B cell (primary cell): ENCODE measurements at regions not wholly inside any gene's neighbourhood (a gene's known extent, or its start where the extent isn't known, plus 50 kb on each side); places are given as distances from the start of the nearest gene placed in this dataset.

Source experiments
- ATAC-seq: fragments of 200-7000 bp; cut with Tn5 transposase; one replicate; pipeline ENCODE4 v1.10.0; 2021; ENCODE audit warnings: low read depth, mild to moderate bottlenecking, moderate number of reproducible peaks, moderate library complexity
- CTCF ChIA-PET: fragments of 350-600 bp; sonication (Branson Sonifier 250); formaldehyde crosslinking; loops from one replicate; lab custom pipeline; 2021; ENCODE audit warnings: antibody characterized with exemption, inconsistent platforms; lab: Charles Lee
- POLR2A ChIA-PET: fragments of 350-600 bp; sonication (Branson Sonifier 250); formaldehyde crosslinking; loops from one replicate; lab custom pipeline; 2021; ENCODE audit warnings: antibody characterized with exemption; lab: Charles Lee
- DNase-seq: peaks from one replicate; pipeline ENCODE4 v3.0.0; 2013
- H2AFZ ChIP-seq: 2 replicates; pipeline ENCODE4 v1.6.1; 2012; ENCODE audit warnings: mild to moderate bottlenecking, low read depth, low read length; ENCODE audit not compliant: insufficient read depth, poor library complexity, severe bottlenecking
- H3K27ac ChIP-seq, 2 donors: 1 replicate in 1 of 2; 2 replicates in 1 of 2; pipeline ENCODE4 v1.5.1; 2012 to 2013; ENCODE audit warnings: low read length in 2 of 2, mild to moderate bottlenecking in 2 of 2, moderate library complexity in 1 of 2
- H3K27me3 ChIP-seq, 4 experiments: fragments of 200-600 bp in 1 of 4; sonication (generic) in 1 of 4; replicated peaks in 1 of 4; 1 replicate in 2 of 4; 2 replicates in 2 of 4; pipeline versions ENCODE4 v1.6.1 to v1.7.0; 2013 to 2016; ENCODE audit warnings: low read length in 3 of 4, mild to moderate bottlenecking in 2 of 4, mixed read lengths in 1 of 4, moderate library complexity in 1 of 4; ENCODE audit not compliant: insufficient read depth in 4 of 4, control insufficient read depth in 3 of 4; ENCODE audit errors: control extremely low read depth in 1 of 4
- H3K36me3 ChIP-seq, 2 experiments: replicated peaks in 1 of 2; 1 replicate in 1 of 2; 2 replicates in 1 of 2; pipeline versions ENCODE4 v1.6.1 to v1.7.1; 2013; ENCODE audit warnings: low read length in 1 of 2; ENCODE audit not compliant: insufficient read depth in 2 of 2, control insufficient read depth in 1 of 2; ENCODE audit errors: control extremely low read depth in 1 of 2, extremely low read depth in 1 of 2
- H3K4me1 ChIP-seq, 2 donors: fragments of 200-600 bp in 1 of 2; sonication (generic) in 1 of 2; 1 replicate in 1 of 2; 2 replicates in 1 of 2; pipeline versions ENCODE4 v1.5.1 to v1.6.1; 2013 to 2017; ENCODE audit warnings: low read length in 2 of 2; ENCODE audit not compliant: control insufficient read depth in 2 of 2, insufficient read depth in 2 of 2
- H3K4me2 ChIP-seq: replicated peaks from 2 replicates; pipeline ENCODE3; 2012; ENCODE audit warnings: mild to moderate bottlenecking, low read depth, low read length; ENCODE audit not compliant: poor library complexity, severe bottlenecking
- H3K4me3 ChIP-seq, 5 experiments: fragments of 200-600 bp in 1 of 5; sonication (generic) in 1 of 5; 1 replicate in 3 of 5; 2 replicates in 2 of 5; pipeline versions ENCODE4 v1.5.1 to v1.7.0; 2011 to 2016; ENCODE audit warnings: low read length in 4 of 5, mild to moderate bottlenecking in 4 of 5, low read depth in 2 of 5, control low read depth in 1 of 5, moderate library complexity in 1 of 5; ENCODE audit not compliant: insufficient read depth in 1 of 5; ENCODE audit errors: control extremely low read depth in 1 of 5, extremely low read depth in 1 of 5
- H3K79me2 ChIP-seq: fragments of 200-600 bp; sonication (generic); one replicate; pipeline ENCODE4 v1.6.0; 2016; ENCODE audit warnings: low read length; ENCODE audit not compliant: control insufficient read depth, insufficient read depth
- H3K9ac ChIP-seq: fragments of 200-600 bp; sonication (generic); 2 replicates; pipeline ENCODE4 v1.6.1; 2017; ENCODE audit warnings: mild to moderate bottlenecking, low read length, moderate library complexity
- H3K9me3 ChIP-seq, 3 donors: one replicate each; pipeline versions ENCODE4 v1.6.1 to v1.7.1; 2013; ENCODE audit warnings: low read length in 2 of 3; ENCODE audit not compliant: control insufficient read depth in 2 of 3, insufficient read depth in 1 of 3; ENCODE audit errors: control extremely low read depth in 1 of 3
- H4K20me1 ChIP-seq: 2 replicates; pipeline ENCODE4 v1.6.0; 2012; ENCODE audit warnings: mild to moderate bottlenecking, low read length; ENCODE audit not compliant: insufficient read depth, control insufficient read depth, poor library complexity, severe bottlenecking
- H3K27ac Mint-ChIP-seq: one replicate; pipeline ENCODE4 v1.8.0; 2021; ENCODE audit warnings: mixed read lengths
- H3K27me3 Mint-ChIP-seq: one replicate; pipeline ENCODE4 v1.8.0; 2021; ENCODE audit warnings: mixed read lengths
- H3K4me1 Mint-ChIP-seq: one replicate; pipeline ENCODE4 v1.8.0; 2021; ENCODE audit warnings: mixed read lengths
- H3K4me3 Mint-ChIP-seq: one replicate; pipeline ENCODE4 v1.8.0; 2021; ENCODE audit warnings: mixed read lengths
- H3K9me3 Mint-ChIP-seq: one replicate; pipeline ENCODE4 v1.8.0; 2022; ENCODE audit warnings: mixed read lengths; ENCODE audit not compliant: insufficient read depth
- EZH2 ChIP-seq: IDR thresholded peaks from 2 replicates; pipeline ENCODE4 v1.6.1; 2012; ENCODE audit warnings: borderline replicate concordance, low read depth, mild to moderate bottlenecking, moderate library complexity, low read length; ENCODE audit not compliant: insufficient read depth, poor library complexity, severe bottlenecking
- whole genome bisulfite sequencing: methylation state at CpG from one replicate; pipeline ENCODE4 v1.1.5; 2013; ENCODE audit warnings: missing lambda C conversion rate; ENCODE audit not compliant: insufficient coverage; 5-methylcytosine and 5-hydroxymethylcytosine counted together
- intact Hi-C: fragments of 100-400 bp; cut with micrococcal nuclease; formaldehyde crosslinking; loops from one replicate; pipeline ENCODE4 v1.10.0; 2022
- TF ChIP-seq, protein P1 (sequence below): fragments of 200-600 bp; IDR thresholded peaks from one replicate; pipeline ENCODE4 v1.8.0; 2022; ENCODE audit warnings: antibody characterized with exemption, mild to moderate bottlenecking

DNA sequence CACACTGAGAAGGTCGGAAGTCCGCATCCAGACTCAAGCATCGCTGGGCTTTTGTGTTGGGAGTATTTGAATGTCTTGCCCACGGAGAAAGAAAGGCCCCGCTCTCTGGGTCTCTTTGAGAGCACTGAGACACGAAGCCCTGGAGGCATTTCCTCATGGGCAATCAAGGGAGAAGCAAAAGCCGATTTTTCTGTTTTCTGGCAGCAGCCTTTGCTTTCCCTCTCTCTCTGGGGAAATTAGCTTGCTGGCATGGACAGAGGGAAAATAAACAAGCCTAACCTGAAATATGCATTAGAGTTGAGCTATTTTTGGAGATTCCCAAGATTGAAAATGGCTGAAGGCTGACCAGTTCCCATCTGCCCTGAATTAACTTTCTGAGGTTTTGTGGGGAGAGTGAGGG, 238.7 kb downstream of the HAPSTR1 start:
- TF ChIP-seq EZH2, result no peak
- TF ChIP-seq, protein P1, sequence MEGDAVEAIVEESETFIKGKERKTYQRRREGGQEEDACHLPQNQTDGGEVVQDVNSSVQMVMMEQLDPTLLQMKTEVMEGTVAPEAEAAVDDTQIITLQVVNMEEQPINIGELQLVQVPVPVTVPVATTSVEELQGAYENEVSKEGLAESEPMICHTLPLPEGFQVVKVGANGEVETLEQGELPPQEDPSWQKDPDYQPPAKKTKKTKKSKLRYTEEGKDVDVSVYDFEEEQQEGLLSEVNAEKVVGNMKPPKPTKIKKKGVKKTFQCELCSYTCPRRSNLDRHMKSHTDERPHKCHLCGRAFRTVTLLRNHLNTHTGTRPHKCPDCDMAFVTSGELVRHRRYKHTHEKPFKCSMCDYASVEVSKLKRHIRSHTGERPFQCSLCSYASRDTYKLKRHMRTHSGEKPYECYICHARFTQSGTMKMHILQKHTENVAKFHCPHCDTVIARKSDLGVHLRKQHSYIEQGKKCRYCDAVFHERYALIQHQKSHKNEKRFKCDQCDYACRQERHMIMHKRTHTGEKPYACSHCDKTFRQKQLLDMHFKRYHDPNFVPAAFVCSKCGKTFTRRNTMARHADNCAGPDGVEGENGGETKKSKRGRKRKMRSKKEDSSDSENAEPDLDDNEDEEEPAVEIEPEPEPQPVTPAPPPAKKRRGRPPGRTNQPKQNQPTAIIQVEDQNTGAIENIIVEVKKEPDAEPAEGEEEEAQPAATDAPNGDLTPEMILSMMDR, result no peak
- H3K4me1 Mint-ChIP-seq, result no peaks in the 10 kb centered on the region
- no peak overlapping the region for H3K4me3 ChIP-seq
- ChIA-PET CTCF (no interaction called here), POLR2A (no interaction called here)
- H3K9me3 ChIP-seq, result peaks cover 0 to 8% (median 0%) of the 10 kb centered on the region in 3 donors
- intact Hi-C loops, result no loop called here
- H3K9me3 Mint-ChIP-seq, result peaks cover 6% of the 10 kb centered on the region
- H3K27me3 ChIP-seq, result peaks cover 0 to 3% (median 0%) of the 10 kb centered on the region in 4 experiments
- no peaks in the 10 kb centered on the region for H3K79me2 ChIP-seq
- no peak overlapping the region for H3K27ac Mint-ChIP-seq
- no peaks in the 10 kb centered on the region for H3K4me1 ChIP-seq
- H3K27me3 Mint-ChIP-seq, result peaks cover 21% of the 10 kb centered on the region
- no peak overlapping the region for H3K27ac ChIP-seq
- no peak overlapping the region for H2AFZ ChIP-seq
- ATAC-seq (no peak), DNase-seq (no peak)
- H3K36me3 ChIP-seq, result no peaks in the 10 kb centered on the region
- no peaks in the 10 kb centered on the region for H4K20me1 ChIP-seq
- WGBS, result 64% methylated on average over 3 of the region's 7 CpGs
- H3K4me2 ChIP-seq, result no peak overlapping the region
- H3K9ac ChIP-seq, result no peak overlapping the region
- no peak overlapping the region for H3K4me3 Mint-ChIP-seq

DNA sequence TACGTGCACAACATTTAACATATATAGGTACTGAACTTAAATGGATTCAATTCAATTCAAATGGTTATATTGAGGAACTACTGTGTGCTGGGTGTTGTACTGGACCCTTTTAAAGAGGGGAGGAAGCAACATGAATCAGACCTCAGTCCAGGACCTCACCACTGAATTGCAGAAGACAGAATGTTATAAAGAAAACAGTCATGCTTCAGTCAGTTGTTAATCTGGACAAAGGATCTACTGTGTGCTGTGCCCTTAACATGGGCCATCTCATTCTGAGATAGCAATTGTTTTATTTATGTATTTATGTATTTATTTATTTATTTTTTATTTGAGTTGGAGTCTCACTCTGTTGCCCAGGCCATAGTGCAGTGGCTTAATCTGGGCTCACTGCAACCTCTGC, 240.1 kb downstream of the HAPSTR1 start:
- H2AFZ ChIP-seq, result no peak overlapping the region
- intact Hi-C loops, result no loop called here
- Mint-ChIP-seq H3K4me1 (no peaks in the 10 kb centered on the region), H3K27ac (no peak overlapping the region), H3K27me3 (peaks cover 33% of the 10 kb centered on the region), H3K9me3 (peaks cover 4% of the 10 kb centered on the region), H3K4me3 (no peak overlapping the region)
- H3K9me3 ChIP-seq, result peaks cover 0 to 3% (median 0%) of the 10 kb centered on the region in 3 donors
- DNase-seq (no peak), ATAC-seq (no peak)
- TF ChIP-seq EZH2, result no peak
- TF ChIP-seq, protein P1, result no peak
- ChIA-PET CTCF (no interaction called here), POLR2A (no interaction called here)
- no peak overlapping the region for H3K4me3 ChIP-seq
- no peak overlapping the region for H3K4me2 ChIP-seq
- no CpG with 5 or more reads among the region's 1 CpG for WGBS
- no peaks in the 10 kb centered on the region for H3K4me1 ChIP-seq
- H3K36me3 ChIP-seq, result no peaks in the 10 kb centered on the region
- no peak overlapping the region for H3K9ac ChIP-seq
- no peak overlapping the region for H3K27ac ChIP-seq
- H3K27me3 ChIP-seq, result peaks cover 0 to 3% (median 0%) of the 10 kb centered on the region in 4 experiments
- no peaks in the 10 kb centered on the region for H4K20me1 ChIP-seq
- H3K79me2 ChIP-seq, result no peaks in the 10 kb centered on the region
